ENCODE measurements at regions not wholly inside any gene's neighbourhood (a gene's known extent, or its start where the extent isn't known, plus 50 kb on each side); places are given as distances from the start of the nearest gene placed in this dataset.

DNA sequence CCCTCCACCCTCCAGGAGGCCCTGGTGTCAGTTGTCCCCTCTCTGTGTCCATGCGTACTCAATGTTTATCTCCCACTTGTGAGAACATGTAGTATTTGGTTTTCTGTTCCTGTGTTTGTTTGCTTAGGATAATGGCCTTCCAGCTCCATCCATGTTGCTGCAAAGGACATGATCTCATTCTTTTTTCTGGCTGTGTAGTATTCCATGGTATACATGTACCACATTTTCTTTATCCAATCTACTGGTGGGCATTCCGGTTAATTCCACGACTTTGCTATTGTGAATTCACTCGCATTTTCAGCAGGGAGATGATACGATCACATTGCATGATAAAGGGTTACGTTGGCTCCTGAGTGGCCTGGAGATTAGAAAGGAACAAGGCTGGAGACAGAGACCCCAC is 286.2 kb downstream of the FOXL1 start:
- TF ChIP-seq, protein P1, sequence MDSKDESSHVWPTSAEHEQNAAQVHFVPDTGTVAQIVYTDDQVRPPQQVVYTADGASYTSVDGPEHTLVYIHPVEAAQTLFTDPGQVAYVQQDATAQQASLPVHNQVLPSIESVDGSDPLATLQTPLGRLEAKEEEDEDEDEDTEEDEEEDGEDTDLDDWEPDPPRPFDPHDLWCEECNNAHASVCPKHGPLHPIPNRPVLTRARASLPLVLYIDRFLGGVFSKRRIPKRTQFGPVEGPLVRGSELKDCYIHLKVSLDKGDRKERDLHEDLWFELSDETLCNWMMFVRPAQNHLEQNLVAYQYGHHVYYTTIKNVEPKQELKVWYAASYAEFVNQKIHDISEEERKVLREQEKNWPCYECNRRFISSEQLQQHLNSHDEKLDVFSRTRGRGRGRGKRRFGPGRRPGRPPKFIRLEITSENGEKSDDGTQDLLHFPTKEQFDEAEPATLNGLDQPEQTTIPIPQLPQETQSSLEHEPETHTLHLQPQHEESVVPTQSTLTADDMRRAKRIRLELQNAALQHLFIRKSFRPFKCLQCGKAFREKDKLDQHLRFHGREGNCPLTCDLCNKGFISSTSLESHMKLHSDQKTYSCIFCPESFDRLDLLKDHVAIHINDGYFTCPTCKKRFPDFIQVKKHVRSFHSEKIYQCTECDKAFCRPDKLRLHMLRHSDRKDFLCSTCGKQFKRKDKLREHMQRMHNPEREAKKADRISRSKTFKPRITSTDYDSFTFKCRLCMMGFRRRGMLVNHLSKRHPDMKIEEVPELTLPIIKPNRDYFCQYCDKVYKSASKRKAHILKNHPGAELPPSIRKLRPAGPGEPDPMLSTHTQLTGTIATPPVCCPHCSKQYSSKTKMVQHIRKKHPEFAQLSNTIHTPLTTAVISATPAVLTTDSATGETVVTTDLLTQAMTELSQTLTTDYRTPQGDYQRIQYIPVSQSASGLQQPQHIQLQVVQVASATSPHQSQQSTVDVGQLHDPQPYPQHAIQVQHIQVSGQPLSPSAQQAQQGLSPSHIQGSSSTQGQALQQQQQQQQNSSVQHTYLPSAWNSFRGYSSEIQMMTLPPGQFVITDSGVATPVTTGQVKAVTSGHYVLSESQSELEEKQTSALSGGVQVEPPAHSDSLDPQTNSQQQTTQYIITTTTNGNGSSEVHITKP (tag by site-specific recombination; IDR thresholded peaks at IDR 0.05) = no peak
- TF ChIP-seq SP2 (tag by site-specific recombination; IDR thresholded peaks at IDR 0.05) (no peak), ZFP41 (tag by site-specific recombination; IDR thresholded peaks at IDR 0.05; ENCODE audit: borderline replicate concordance) (no peak), SETDB1 (IDR thresholded peaks at IDR 0.05; ENCODE audit: insufficient read length, low read length) (no peak), HOXA7 (CRISPR knock-in tag; IDR thresholded peaks at IDR 0.05; ENCODE audit: borderline replicate concordance) (no peak), ZNF274 (IDR thresholded peaks at IDR 0.05; ENCODE audit: low read length) (no peak), ZNF274 (tag by site-specific recombination; IDR thresholded peaks at IDR 0.05; ENCODE audit: borderline replicate concordance) (no peak), ZBTB21 (tag by site-specific recombination; IDR thresholded peaks at IDR 0.05) (no peak)
- TF ChIP-seq, protein P2, sequence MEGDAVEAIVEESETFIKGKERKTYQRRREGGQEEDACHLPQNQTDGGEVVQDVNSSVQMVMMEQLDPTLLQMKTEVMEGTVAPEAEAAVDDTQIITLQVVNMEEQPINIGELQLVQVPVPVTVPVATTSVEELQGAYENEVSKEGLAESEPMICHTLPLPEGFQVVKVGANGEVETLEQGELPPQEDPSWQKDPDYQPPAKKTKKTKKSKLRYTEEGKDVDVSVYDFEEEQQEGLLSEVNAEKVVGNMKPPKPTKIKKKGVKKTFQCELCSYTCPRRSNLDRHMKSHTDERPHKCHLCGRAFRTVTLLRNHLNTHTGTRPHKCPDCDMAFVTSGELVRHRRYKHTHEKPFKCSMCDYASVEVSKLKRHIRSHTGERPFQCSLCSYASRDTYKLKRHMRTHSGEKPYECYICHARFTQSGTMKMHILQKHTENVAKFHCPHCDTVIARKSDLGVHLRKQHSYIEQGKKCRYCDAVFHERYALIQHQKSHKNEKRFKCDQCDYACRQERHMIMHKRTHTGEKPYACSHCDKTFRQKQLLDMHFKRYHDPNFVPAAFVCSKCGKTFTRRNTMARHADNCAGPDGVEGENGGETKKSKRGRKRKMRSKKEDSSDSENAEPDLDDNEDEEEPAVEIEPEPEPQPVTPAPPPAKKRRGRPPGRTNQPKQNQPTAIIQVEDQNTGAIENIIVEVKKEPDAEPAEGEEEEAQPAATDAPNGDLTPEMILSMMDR (tag by site-specific recombination; IDR thresholded peaks at IDR 0.05) = no peak
- TF ChIP-seq, protein P3, sequence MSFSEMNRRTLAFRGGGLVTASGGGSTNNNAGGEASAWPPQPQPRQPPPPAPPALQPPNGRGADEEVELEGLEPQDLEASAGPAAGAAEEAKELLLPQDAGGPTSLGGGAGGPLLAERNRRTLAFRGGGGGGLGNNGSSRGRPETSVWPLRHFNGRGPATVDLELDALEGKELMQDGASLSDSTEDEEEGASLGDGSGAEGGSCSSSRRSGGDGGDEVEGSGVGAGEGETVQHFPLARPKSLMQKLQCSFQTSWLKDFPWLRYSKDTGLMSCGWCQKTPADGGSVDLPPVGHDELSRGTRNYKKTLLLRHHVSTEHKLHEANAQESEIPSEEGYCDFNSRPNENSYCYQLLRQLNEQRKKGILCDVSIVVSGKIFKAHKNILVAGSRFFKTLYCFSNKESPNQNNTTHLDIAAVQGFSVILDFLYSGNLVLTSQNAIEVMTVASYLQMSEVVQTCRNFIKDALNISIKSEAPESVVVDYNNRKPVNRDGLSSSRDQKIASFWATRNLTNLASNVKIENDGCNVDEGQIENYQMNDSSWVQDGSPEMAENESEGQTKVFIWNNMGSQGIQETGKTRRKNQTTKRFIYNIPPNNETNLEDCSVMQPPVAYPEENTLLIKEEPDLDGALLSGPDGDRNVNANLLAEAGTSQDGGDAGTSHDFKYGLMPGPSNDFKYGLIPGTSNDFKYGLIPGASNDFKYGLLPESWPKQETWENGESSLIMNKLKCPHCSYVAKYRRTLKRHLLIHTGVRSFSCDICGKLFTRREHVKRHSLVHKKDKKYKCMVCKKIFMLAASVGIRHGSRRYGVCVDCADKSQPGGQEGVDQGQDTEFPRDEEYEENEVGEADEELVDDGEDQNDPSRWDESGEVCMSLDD (tag by site-specific recombination; IDR thresholded peaks at IDR 0.05) = no peak
